Fibroblast of the aortic adventitia (primary cell): ENCODE measurements at regions not wholly inside any gene's neighbourhood (a gene's known extent, or its start where the extent isn't known, plus 50 kb on each side); places are given as distances from the start of the nearest gene placed in this dataset.
A peak's percentile ranks its signal among the peaks of the same experiment; 100 is the strongest.

ENCODE experiments used
- DNase-seq: peaks from one replicate; pipeline ENCODE4 v3.0.0-alpha.2; 2010; ENCODE audit warnings: low read depth
- H3K4me3 ChIP-seq: 2 replicates; pipeline ENCODE4 v1.5.1; 2011; ENCODE audit warnings: low read depth, mild to moderate bottlenecking, control low read depth, low read length, moderate library complexity
- CTCF ChIP-seq: IDR thresholded peaks from 2 replicates; pipeline ENCODE4 v1.5.1; 2011; ENCODE audit warnings: mild to moderate bottlenecking, low read length, control low read depth, inconsistent platforms; ENCODE audit not compliant: insufficient read depth

- H3K4me3 ChIP-seq, result no peak overlapping the region
- no peak for TF ChIP-seq CTCF
- DNase-seq, result no peak
Observed at GRCh38 chr9:81190659-81191058, 498.7 kb downstream of the TLE1 start.

GRCh38 chr9:81183761-81184160 lies 505.6 kb downstream of the TLE1 start:
- no peak for TF ChIP-seq CTCF
- peak; percentile 24 for DNase-seq
- H3K4me3 ChIP-seq, result no peak overlapping the region

- no peak overlapping the region for H3K4me3 ChIP-seq
- DNase-seq, result peak; percentile 51
- TF ChIP-seq CTCF, result no peak
Observed at GRCh38 chr9:81182431-81182830, 506.9 kb downstream of the TLE1 start.

- no peak overlapping the region for H3K4me3 ChIP-seq
- TF ChIP-seq CTCF, result no peak
- no peak for DNase-seq
Observed at GRCh38 chr9:81174023-81174422, 515.3 kb downstream of the TLE1 start.

- no peak for TF ChIP-seq CTCF
- DNase-seq, result no peak
- H3K4me3 ChIP-seq, result no peak overlapping the region
Observed at GRCh38 chr9:81171689-81172088, 517.7 kb downstream of the TLE1 start.

- no peak for TF ChIP-seq CTCF
- DNase-seq, result no peak
- H3K4me3 ChIP-seq, result no peak overlapping the region
Observed at GRCh38 chr9:81162361-81162760, 527.0 kb downstream of the TLE1 start.

- DNase-seq, result no peak
- no peak for TF ChIP-seq CTCF
- H3K4me3 ChIP-seq, result no peak overlapping the region
Observed at GRCh38 chr9:81156381-81156780, 533.0 kb downstream of the TLE1 start.
